ENCODE measurements at regions not wholly inside any gene's neighbourhood (a gene's known extent, or its start where the extent isn't known, plus 50 kb on each side); places are given as distances from the start of the nearest gene placed in this dataset.

- TF ChIP-seq NFIC (IDR thresholded peaks at IDR 0.05) (no peak), EP300 (IDR thresholded peaks at IDR 0.05; ENCODE audit: borderline replicate concordance) (no peak), MAX (IDR thresholded peaks at IDR 0.05) (no peak), FOXM1 (IDR thresholded peaks at IDR 0.05; ENCODE audit: borderline replicate concordance, low read depth) (no peak), TCF12 (IDR thresholded peaks at IDR 0.05; ENCODE audit: low read depth) (no peak), TEAD4 (IDR thresholded peaks at IDR 0.05) (no peak), CEBPB (IDR thresholded peaks at IDR 0.05) (no peak), CREB1 (IDR thresholded peaks at IDR 0.05; ENCODE audit: low read depth) (no peak), YY1 (IDR thresholded peaks at IDR 0.05; ENCODE audit: low read depth) (no peak), USF1 (IDR thresholded peaks at IDR 0.05) (no peak), RAD21 (IDR thresholded peaks at IDR 0.05; ENCODE audit: low read depth) (no peak), REST (IDR thresholded peaks at IDR 0.05; ENCODE audit: low read depth) (no peak)
Observed at GRCh38 chr15:59941612-59942011, 62.5 kb upstream of the FOXB1 start.

- TF ChIP-seq EGR1 (IDR thresholded peaks at IDR 0.05) (no peak), RAD21 (IDR thresholded peaks at IDR 0.05; ENCODE audit: low read depth) (no peak), REST (IDR thresholded peaks at IDR 0.05; ENCODE audit: low read depth) (no peak), FOXM1 (IDR thresholded peaks at IDR 0.05; ENCODE audit: borderline replicate concordance, low read depth) (no peak), TCF12 (IDR thresholded peaks at IDR 0.05; ENCODE audit: low read depth) (no peak), EP300 (IDR thresholded peaks at IDR 0.05; ENCODE audit: borderline replicate concordance) (no peak), CREB1 (IDR thresholded peaks at IDR 0.05; ENCODE audit: low read depth) (no peak), NFIC (IDR thresholded peaks at IDR 0.05) (no peak), USF1 (IDR thresholded peaks at IDR 0.05) (no peak), TEAD4 (IDR thresholded peaks at IDR 0.05) (no peak), TAF1 (IDR thresholded peaks at IDR 0.05; ENCODE audit: low read depth) (no peak), YY1 (IDR thresholded peaks at IDR 0.05; ENCODE audit: low read depth) (no peak), ZBTB7A (IDR thresholded peaks at IDR 0.05; ENCODE audit: low read depth) (no peak), CEBPB (IDR thresholded peaks at IDR 0.05) (no peak), MAX (IDR thresholded peaks at IDR 0.05) (no peak)
Observed at GRCh38 chr15:59940928-59941327, 63.2 kb upstream of the FOXB1 start.

- TF ChIP-seq USF1 (IDR thresholded peaks at IDR 0.05) (no peak), RAD21 (IDR thresholded peaks at IDR 0.05; ENCODE audit: low read depth) (no peak), ZBTB7A (IDR thresholded peaks at IDR 0.05; ENCODE audit: low read depth) (no peak), TEAD4 (IDR thresholded peaks at IDR 0.05) (no peak), MAX (IDR thresholded peaks at IDR 0.05) (no peak), REST (IDR thresholded peaks at IDR 0.05; ENCODE audit: low read depth) (no peak), YY1 (IDR thresholded peaks at IDR 0.05; ENCODE audit: low read depth) (no peak), FOXM1 (IDR thresholded peaks at IDR 0.05; ENCODE audit: borderline replicate concordance, low read depth) (no peak), TCF12 (IDR thresholded peaks at IDR 0.05; ENCODE audit: low read depth) (no peak), NFIC (IDR thresholded peaks at IDR 0.05) (no peak), EP300 (IDR thresholded peaks at IDR 0.05; ENCODE audit: borderline replicate concordance) (no peak), EGR1 (IDR thresholded peaks at IDR 0.05) (no peak)
Observed at GRCh38 chr15:59940456-59940855, 63.7 kb upstream of the FOXB1 start.

DNA sequence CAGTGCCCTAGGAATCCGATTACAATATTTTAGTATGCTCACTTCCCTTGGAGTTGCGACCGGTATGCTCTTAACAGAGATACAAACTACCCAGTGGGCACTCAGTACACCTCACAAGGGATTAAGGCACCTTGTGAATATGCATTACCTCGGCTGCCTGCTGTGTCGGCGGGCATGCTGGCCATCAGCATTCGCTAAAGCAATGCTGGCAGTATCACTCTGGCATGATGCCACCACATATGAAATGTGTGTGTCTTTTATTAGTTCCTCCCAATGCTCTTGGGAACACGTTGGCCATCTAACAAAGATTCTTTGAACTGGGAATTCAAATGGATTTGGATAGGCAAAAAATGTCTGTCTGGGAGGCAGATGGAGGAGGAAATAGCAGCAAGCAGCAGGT lies 67.4 kb upstream of the FOXB1 start:
- no peak for TF ChIP-seq TEAD4 (IDR thresholded peaks at IDR 0.05)
- no peak for TF ChIP-seq FOXM1 (IDR thresholded peaks at IDR 0.05; ENCODE audit: borderline replicate concordance, low read depth)
- no peak for TF ChIP-seq CREB1 (IDR thresholded peaks at IDR 0.05; ENCODE audit: low read depth)
- TF ChIP-seq YY1 (IDR thresholded peaks at IDR 0.05; ENCODE audit: low read depth) = no peak
- TF ChIP-seq EGR1 (IDR thresholded peaks at IDR 0.05) = no peak
- TF ChIP-seq MAX (IDR thresholded peaks at IDR 0.05) = no peak
- no peak for TF ChIP-seq ZBTB7A (IDR thresholded peaks at IDR 0.05; ENCODE audit: low read depth)
- no peak for TF ChIP-seq EP300 (IDR thresholded peaks at IDR 0.05; ENCODE audit: borderline replicate concordance)
- TF ChIP-seq USF1 (IDR thresholded peaks at IDR 0.05) = no peak
- no peak for TF ChIP-seq CEBPB (IDR thresholded peaks at IDR 0.05)
- TF ChIP-seq TAF1 (IDR thresholded peaks at IDR 0.05; ENCODE audit: low read depth) = no peak
- no peak for TF ChIP-seq TCF12 (IDR thresholded peaks at IDR 0.05; ENCODE audit: low read depth)
- TF ChIP-seq NFIC (IDR thresholded peaks at IDR 0.05) = no peak
- no peak for TF ChIP-seq REST (IDR thresholded peaks at IDR 0.05; ENCODE audit: low read depth)
- no peak for TF ChIP-seq RAD21 (IDR thresholded peaks at IDR 0.05; ENCODE audit: low read depth)

All from Ishikawa (cell line).